ENCODE measurements at regions not wholly inside any gene's neighbourhood (a gene's known extent, or its start where the extent isn't known, plus 50 kb on each side); places are given as distances from the start of the nearest gene placed in this dataset.

- TF ChIP-seq, protein P1, sequence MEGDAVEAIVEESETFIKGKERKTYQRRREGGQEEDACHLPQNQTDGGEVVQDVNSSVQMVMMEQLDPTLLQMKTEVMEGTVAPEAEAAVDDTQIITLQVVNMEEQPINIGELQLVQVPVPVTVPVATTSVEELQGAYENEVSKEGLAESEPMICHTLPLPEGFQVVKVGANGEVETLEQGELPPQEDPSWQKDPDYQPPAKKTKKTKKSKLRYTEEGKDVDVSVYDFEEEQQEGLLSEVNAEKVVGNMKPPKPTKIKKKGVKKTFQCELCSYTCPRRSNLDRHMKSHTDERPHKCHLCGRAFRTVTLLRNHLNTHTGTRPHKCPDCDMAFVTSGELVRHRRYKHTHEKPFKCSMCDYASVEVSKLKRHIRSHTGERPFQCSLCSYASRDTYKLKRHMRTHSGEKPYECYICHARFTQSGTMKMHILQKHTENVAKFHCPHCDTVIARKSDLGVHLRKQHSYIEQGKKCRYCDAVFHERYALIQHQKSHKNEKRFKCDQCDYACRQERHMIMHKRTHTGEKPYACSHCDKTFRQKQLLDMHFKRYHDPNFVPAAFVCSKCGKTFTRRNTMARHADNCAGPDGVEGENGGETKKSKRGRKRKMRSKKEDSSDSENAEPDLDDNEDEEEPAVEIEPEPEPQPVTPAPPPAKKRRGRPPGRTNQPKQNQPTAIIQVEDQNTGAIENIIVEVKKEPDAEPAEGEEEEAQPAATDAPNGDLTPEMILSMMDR (IDR thresholded peaks at IDR 0.05) = no peak
- TF ChIP-seq POLR2A (IDR thresholded peaks at IDR 0.05) = no peak
Measured at GRCh38 chr22:20642668-20643179, 131.2 kb upstream of the SERPIND1 start.

Measured in esophagus squamous epithelium (tissue), 4 donors.